ENCODE measurements at regions not wholly inside any gene's neighbourhood (a gene's known extent, or its start where the extent isn't known, plus 50 kb on each side); places are given as distances from the start of the nearest gene placed in this dataset.

DNA sequence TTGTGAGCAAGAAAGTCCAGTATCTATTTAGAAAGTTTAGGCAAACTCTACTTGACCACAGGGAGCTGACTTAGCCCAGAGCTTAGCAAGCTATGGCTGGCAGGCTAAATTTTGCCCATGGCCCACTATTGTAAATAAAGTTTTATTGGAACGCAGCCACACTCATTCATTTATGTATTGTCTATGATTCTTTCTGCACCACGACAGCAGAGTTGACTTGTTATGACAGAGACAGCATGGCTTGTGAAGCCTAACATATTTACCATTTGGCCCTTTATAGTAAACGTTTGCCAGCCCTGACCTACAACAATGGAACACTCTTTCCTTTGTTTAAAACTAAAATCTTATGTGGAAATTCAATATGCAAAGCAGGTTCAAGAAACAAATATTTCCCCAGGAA, 100.0 kb upstream of the ZFHX3 start:
- ATAC-seq: no peak
- Histone ChIP-seq H3K9me2 (ENCODE audit: insufficient read depth) (no peaks in the 10 kb centered on the region), H4K20me1 (replicated peaks; ENCODE audit: insufficient read depth) (no peaks in the 10 kb centered on the region)

More for the DNA sequence above, 100.0 kb upstream of the ZFHX3 start:
- no peak for DNase-seq (ENCODE audit: low spot score)
- H3K4me1 ChIP-seq (ENCODE audit: insufficient read depth): peaks cover 29% of the 10 kb centered on the region
- H2AFZ ChIP-seq: no peak overlapping the region
- H3K4me2 ChIP-seq: no peak overlapping the region
- Mint-ChIP-seq H3K27me3 (ENCODE audit: insufficient read depth, low read depth, poor library complexity) (peaks cover 10% of the 10 kb centered on the region), H3K4me1 (peaks cover 43% of the 10 kb centered on the region), H3K36me3 (ENCODE audit: low read depth) (no peaks in the 10 kb centered on the region), H3K9me3 (no peaks in the 10 kb centered on the region), H3K4me3 (no peak overlapping the region), H3K27ac (no peak overlapping the region)
- H3F3A ChIP-seq (replicated peaks; ENCODE audit: low read depth): no peaks in the 10 kb centered on the region
- H3K36me3 ChIP-seq (ENCODE audit: insufficient read depth): no peaks in the 10 kb centered on the region
- H3K27me3 ChIP-seq (ENCODE audit: insufficient read depth): no peaks in the 10 kb centered on the region
- no peak overlapping the region for H3K4me3 ChIP-seq
- H3K27ac ChIP-seq (ENCODE audit: low read depth): no peak overlapping the region
- no peaks in the 10 kb centered on the region for H3K79me2 ChIP-seq (replicated peaks; ENCODE audit: insufficient read depth)
- TF ChIP-seq STAT1 (IDR thresholded peaks at IDR 0.05; ENCODE audit: unreplicated experiment) (no peak), EZH2phosphoT487 (IDR thresholded peaks at IDR 0.05; ENCODE audit: unreplicated experiment) (no peak), JUNB (IDR thresholded peaks at IDR 0.05; ENCODE audit: unreplicated experiment) (no peak), EZH2 (IDR thresholded peaks at IDR 0.05; ENCODE audit: low read depth, unreplicated experiment) (no peak), ZNF331 (CRISPR knock-in tag; IDR thresholded peaks at IDR 0.05; ENCODE audit: low read depth) (no peak), ZNF114 (CRISPR knock-in tag; IDR thresholded peaks at IDR 0.05) (no peak), CREB1 (CRISPR knock-in tag; IDR thresholded peaks at IDR 0.05; ENCODE audit: low read depth) (no peak), NANOG (IDR thresholded peaks at IDR 0.05; ENCODE audit: borderline replicate concordance) (no peak), POLR2AphosphoS5 (IDR thresholded peaks at IDR 0.05; ENCODE audit: low read depth) (no peak)
- TF ChIP-seq, protein P1, sequence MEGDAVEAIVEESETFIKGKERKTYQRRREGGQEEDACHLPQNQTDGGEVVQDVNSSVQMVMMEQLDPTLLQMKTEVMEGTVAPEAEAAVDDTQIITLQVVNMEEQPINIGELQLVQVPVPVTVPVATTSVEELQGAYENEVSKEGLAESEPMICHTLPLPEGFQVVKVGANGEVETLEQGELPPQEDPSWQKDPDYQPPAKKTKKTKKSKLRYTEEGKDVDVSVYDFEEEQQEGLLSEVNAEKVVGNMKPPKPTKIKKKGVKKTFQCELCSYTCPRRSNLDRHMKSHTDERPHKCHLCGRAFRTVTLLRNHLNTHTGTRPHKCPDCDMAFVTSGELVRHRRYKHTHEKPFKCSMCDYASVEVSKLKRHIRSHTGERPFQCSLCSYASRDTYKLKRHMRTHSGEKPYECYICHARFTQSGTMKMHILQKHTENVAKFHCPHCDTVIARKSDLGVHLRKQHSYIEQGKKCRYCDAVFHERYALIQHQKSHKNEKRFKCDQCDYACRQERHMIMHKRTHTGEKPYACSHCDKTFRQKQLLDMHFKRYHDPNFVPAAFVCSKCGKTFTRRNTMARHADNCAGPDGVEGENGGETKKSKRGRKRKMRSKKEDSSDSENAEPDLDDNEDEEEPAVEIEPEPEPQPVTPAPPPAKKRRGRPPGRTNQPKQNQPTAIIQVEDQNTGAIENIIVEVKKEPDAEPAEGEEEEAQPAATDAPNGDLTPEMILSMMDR (conservative IDR thresholded peaks at IDR 0.05; ENCODE audit: low read depth in 2 of 2): no peak
- TF ChIP-seq, protein P2, sequence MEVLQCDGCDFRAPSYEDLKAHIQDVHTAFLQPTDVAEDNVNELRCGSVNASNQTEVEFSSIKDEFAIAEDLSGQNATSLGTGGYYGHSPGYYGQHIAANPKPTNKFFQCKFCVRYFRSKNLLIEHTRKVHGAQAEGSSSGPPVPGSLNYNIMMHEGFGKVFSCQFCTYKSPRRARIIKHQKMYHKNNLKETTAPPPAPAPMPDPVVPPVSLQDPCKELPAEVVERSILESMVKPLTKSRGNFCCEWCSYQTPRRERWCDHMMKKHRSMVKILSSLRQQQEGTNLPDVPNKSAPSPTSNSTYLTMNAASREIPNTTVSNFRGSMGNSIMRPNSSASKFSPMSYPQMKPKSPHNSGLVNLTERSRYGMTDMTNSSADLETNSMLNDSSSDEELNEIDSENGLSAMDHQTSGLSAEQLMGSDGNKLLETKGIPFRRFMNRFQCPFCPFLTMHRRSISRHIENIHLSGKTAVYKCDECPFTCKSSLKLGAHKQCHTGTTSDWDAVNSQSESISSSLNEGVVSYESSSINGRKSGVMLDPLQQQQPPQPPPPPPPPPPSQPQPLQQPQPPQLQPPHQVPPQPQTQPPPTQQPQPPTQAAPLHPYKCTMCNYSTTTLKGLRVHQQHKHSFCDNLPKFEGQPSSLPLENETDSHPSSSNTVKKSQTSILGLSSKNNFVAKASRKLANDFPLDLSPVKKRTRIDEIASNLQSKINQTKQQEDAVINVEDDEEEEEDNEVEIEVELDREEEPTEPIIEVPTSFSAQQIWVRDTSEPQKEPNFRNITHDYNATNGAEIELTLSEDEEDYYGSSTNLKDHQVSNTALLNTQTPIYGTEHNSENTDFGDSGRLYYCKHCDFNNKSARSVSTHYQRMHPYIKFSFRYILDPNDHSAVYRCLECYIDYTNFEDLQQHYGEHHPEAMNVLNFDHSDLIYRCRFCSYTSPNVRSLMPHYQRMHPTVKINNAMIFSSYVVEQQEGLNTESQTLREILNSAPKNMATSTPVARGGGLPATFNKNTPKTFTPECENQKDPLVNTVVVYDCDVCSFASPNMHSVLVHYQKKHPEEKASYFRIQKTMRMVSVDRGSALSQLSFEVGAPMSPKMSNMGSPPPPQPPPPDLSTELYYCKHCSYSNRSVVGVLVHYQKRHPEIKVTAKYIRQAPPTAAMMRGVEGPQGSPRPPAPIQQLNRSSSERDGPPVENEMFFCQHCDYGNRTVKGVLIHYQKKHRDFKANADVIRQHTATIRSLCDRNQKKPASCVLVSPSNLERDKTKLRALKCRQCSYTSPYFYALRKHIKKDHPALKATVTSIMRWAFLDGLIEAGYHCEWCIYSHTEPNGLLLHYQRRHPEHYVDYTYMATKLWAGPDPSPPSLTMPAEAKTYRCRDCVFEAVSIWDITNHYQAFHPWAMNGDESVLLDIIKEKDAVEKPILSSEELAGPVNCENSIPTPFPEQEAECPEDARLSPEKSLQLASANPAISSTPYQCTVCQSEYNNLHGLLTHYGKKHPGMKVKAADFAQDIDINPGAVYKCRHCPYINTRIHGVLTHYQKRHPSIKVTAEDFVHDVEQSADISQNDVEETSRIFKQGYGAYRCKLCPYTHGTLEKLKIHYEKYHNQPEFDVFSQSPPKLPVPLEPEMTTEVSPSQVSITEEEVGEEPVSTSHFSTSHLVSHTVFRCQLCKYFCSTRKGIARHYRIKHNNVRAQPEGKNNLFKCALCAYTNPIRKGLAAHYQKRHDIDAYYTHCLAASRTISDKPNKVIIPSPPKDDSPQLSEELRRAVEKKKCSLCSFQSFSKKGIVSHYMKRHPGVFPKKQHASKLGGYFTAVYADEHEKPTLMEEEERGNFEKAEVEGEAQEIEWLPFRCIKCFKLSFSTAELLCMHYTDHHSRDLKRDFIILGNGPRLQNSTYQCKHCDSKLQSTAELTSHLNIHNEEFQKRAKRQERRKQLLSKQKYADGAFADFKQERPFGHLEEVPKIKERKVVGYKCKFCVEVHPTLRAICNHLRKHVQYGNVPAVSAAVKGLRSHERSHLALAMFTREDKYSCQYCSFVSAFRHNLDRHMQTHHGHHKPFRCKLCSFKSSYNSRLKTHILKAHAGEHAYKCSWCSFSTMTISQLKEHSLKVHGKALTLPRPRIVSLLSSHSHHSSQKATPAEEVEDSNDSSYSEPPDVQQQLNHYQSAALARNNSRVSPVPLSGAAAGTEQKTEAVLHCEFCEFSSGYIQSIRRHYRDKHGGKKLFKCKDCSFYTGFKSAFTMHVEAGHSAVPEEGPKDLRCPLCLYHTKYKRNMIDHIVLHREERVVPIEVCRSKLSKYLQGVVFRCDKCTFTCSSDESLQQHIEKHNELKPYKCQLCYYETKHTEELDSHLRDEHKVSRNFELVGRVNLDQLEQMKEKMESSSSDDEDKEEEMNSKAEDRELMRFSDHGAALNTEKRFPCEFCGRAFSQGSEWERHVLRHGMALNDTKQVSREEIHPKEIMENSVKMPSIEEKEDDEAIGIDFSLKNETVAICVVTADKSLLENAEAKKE (CRISPR knock-in tag; IDR thresholded peaks at IDR 0.05): no peak
- TF ChIP-seq, protein P3, sequence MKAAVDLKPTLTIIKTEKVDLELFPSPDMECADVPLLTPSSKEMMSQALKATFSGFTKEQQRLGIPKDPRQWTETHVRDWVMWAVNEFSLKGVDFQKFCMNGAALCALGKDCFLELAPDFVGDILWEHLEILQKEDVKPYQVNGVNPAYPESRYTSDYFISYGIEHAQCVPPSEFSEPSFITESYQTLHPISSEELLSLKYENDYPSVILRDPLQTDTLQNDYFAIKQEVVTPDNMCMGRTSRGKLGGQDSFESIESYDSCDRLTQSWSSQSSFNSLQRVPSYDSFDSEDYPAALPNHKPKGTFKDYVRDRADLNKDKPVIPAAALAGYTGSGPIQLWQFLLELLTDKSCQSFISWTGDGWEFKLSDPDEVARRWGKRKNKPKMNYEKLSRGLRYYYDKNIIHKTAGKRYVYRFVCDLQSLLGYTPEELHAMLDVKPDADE (IDR thresholded peaks at IDR 0.05): no peak
- TF ChIP-seq, protein P4, sequence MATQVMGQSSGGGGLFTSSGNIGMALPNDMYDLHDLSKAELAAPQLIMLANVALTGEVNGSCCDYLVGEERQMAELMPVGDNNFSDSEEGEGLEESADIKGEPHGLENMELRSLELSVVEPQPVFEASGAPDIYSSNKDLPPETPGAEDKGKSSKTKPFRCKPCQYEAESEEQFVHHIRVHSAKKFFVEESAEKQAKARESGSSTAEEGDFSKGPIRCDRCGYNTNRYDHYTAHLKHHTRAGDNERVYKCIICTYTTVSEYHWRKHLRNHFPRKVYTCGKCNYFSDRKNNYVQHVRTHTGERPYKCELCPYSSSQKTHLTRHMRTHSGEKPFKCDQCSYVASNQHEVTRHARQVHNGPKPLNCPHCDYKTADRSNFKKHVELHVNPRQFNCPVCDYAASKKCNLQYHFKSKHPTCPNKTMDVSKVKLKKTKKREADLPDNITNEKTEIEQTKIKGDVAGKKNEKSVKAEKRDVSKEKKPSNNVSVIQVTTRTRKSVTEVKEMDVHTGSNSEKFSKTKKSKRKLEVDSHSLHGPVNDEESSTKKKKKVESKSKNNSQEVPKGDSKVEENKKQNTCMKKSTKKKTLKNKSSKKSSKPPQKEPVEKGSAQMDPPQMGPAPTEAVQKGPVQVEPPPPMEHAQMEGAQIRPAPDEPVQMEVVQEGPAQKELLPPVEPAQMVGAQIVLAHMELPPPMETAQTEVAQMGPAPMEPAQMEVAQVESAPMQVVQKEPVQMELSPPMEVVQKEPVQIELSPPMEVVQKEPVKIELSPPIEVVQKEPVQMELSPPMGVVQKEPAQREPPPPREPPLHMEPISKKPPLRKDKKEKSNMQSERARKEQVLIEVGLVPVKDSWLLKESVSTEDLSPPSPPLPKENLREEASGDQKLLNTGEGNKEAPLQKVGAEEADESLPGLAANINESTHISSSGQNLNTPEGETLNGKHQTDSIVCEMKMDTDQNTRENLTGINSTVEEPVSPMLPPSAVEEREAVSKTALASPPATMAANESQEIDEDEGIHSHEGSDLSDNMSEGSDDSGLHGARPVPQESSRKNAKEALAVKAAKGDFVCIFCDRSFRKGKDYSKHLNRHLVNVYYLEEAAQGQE (IDR thresholded peaks at IDR 0.05; ENCODE audit: unreplicated experiment): no peak
